OCI-LY3 (cell line): ENCODE measurements at regions not wholly inside any gene's neighbourhood (a gene's known extent, or its start where the extent isn't known, plus 50 kb on each side); places are given as distances from the start of the nearest gene placed in this dataset.
"Not testable (repeated sequence)": the region's sequence is repeated elsewhere in the genome, so short reads cannot be mapped to it uniquely, and the experiment has no call there.

Source experiments
- H2AFZ ChIP-seq: fragments of 200-600, 300-600 bp; shearing (Covaris generic); 2 replicates; pipeline ENCODE4 v1.6.0; 2014; ENCODE audit warnings: antibody characterized with exemption, low read depth, low read length
- H3K27ac ChIP-seq: fragments of 200-600, 300-600 bp; sonication (generic); 2 replicates; pipeline ENCODE4 v1.5.1; 2014; ENCODE audit warnings: mild to moderate bottlenecking, low read length, moderate library complexity, mixed read lengths
- H3K27me3 ChIP-seq: fragments of 200-600, 300-600 bp; sonication (generic); 2 replicates; pipeline ENCODE4 v1.6.1; 2014; ENCODE audit warnings: low read depth, low read length, mixed read lengths
- H3K36me3 ChIP-seq: fragments of 200-600, 300-600 bp; sonication (generic); replicated peaks from 2 replicates; pipeline ENCODE3; 2014; ENCODE audit warnings: low read depth, low read length, mixed read lengths
- H3K4me1 ChIP-seq: fragments of 300-600, 200-600 bp; sonication (generic); 2 replicates; pipeline ENCODE4 v1.6.1; 2014; ENCODE audit warnings: low read length, mixed read lengths
- H3K4me2 ChIP-seq: fragments of 200-600, 300-600 bp; sonication (generic); 2 replicates; pipeline ENCODE4 v1.6.1; 2014; ENCODE audit warnings: low read length, mixed read lengths
- H3K4me3 ChIP-seq: fragments of 300-600, 200-600 bp; sonication (generic); 2 replicates; pipeline ENCODE4 v1.5.1; 2014; ENCODE audit warnings: antibody characterized with exemption, mild to moderate bottlenecking, low read length, moderate library complexity
- H3K79me2 ChIP-seq: fragments of 300-600, 200-600 bp; shearing (Covaris generic); 2 replicates; pipeline ENCODE4 v1.6.1; 2014; ENCODE audit warnings: mild to moderate bottlenecking, low read length, mixed read lengths
- H3K9ac ChIP-seq: fragments of 300-600, 200-600 bp; shearing (Covaris generic); 2 replicates; pipeline ENCODE4 v1.6.0; 2014; ENCODE audit warnings: mild to moderate bottlenecking, low read length, moderate library complexity
- H3K9me3 ChIP-seq: fragments of 200-600, 300-600 bp; shearing (Covaris generic); 2 replicates; pipeline ENCODE4 v1.6.1; 2014; ENCODE audit warnings: low read length, mixed read lengths; ENCODE audit not compliant: insufficient read depth
- H4K20me1 ChIP-seq: fragments of 200-600, 300-600 bp; sonication (generic); 2 replicates; pipeline ENCODE4 v1.6.1; 2016; ENCODE audit warnings: low read length, mixed read lengths; ENCODE audit not compliant: insufficient read depth
- EZH2phosphoT487 ChIP-seq: fragments of 200-600 bp; shearing (Covaris generic); IDR thresholded peaks from 2 replicates; pipeline ENCODE4 v1.6.1; 2018; ENCODE audit warnings: antibody characterized with exemption, mixed run types, low read depth
- TF ChIP-seq, protein P1 (sequence below): fragments of 200-600, 300-600 bp; sonication (generic); IDR thresholded peaks from 2 replicates; pipeline ENCODE4 v1.5.1; 2014; ENCODE audit warnings: antibody characterized with exemption, low read length, low read depth

DNA sequence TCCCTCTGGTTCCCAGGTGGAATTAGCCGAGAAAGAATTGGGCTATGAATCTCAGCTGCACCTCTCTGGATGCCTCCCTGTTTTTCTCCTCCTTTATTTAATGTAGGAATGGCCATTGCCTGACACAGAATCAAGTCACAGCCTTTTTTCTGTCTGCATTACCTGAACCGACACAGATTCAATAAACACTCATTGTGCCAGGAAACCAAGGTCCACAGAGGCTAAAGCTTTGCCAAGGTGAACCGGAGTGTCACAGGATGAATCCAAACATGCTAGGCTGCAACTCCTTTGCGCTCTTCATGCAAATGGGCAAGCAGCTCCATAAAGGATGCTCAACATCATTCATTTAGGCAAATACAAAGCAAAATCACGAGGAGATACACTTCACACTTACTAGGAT is 199.8 kb upstream of the AGTR2 start:
- no peak overlapping the region for H3K9ac ChIP-seq
- H4K20me1 ChIP-seq: no peaks in the 10 kb centered on the region
- H3K9me3 ChIP-seq: no peaks in the 10 kb centered on the region
- no peaks in the 10 kb centered on the region for H3K27me3 ChIP-seq
- TF ChIP-seq, protein P1, sequence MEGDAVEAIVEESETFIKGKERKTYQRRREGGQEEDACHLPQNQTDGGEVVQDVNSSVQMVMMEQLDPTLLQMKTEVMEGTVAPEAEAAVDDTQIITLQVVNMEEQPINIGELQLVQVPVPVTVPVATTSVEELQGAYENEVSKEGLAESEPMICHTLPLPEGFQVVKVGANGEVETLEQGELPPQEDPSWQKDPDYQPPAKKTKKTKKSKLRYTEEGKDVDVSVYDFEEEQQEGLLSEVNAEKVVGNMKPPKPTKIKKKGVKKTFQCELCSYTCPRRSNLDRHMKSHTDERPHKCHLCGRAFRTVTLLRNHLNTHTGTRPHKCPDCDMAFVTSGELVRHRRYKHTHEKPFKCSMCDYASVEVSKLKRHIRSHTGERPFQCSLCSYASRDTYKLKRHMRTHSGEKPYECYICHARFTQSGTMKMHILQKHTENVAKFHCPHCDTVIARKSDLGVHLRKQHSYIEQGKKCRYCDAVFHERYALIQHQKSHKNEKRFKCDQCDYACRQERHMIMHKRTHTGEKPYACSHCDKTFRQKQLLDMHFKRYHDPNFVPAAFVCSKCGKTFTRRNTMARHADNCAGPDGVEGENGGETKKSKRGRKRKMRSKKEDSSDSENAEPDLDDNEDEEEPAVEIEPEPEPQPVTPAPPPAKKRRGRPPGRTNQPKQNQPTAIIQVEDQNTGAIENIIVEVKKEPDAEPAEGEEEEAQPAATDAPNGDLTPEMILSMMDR: no peak
- no peak for TF ChIP-seq EZH2phosphoT487
- H3K27ac ChIP-seq: no peak overlapping the region
- no peak overlapping the region for H3K4me3 ChIP-seq
- no peaks in the 10 kb centered on the region for H3K4me1 ChIP-seq
- H3K79me2 ChIP-seq: no peaks in the 10 kb centered on the region
- H2AFZ ChIP-seq: no peak overlapping the region
- H3K36me3 ChIP-seq: no peaks in the 10 kb centered on the region
- no peak overlapping the region for H3K4me2 ChIP-seq

DNA sequence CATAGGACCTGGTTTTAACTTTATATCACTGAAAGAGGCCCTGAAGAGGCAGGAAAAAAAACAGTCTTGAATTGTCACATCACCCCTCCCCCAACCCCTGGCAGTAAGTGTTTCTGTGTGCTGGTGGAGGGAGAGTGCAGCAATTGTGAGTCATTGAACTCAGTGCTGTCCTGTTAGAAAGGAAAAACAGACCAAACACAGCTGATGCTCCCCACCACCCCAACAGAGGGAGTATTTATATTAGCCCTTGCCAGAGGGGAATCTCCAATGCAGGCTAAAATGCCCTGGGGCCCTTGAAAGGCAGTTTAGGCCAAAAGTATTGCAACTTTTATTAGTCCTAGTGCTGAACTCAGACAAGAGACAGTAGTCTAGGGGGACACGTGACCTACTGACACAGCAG is 197.8 kb upstream of the AGTR2 start:
- H3K27ac ChIP-seq: no peak overlapping the region
- H3K4me3 ChIP-seq: no peak overlapping the region
- TF ChIP-seq, protein P1: no peak
- no peak for TF ChIP-seq EZH2phosphoT487
- H4K20me1 ChIP-seq: no peaks in the 10 kb centered on the region
- H3K4me1 ChIP-seq: no peaks in the 10 kb centered on the region
- H3K27me3 ChIP-seq: no peaks in the 10 kb centered on the region
- H3K36me3 ChIP-seq: no peaks in the 10 kb centered on the region
- H3K9me3 ChIP-seq: no peaks in the 10 kb centered on the region
- H3K4me2 ChIP-seq: no peak overlapping the region
- H3K79me2 ChIP-seq: no peaks in the 10 kb centered on the region
- no peak overlapping the region for H2AFZ ChIP-seq
- no peak overlapping the region for H3K9ac ChIP-seq

DNA sequence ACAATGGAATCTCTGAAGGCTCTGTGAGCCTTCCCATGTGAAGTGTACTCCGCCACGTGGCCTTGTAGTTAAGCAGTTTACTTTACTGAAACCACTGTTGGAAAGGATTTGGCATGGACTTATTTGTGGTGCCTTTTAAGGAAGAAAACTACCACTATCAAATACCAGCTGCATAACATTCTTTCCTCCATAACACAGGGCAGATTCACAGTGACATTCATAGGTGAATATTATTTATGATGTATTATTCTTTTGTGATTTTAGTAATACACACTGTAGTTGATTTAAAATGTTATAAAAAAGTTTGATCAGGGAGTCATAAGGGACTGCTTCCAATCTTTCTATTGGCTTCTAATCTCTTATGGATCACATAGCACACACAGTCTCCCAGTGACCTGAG is 192.5 kb upstream of the AGTR2 start:
- H3K79me2 ChIP-seq: no peaks in the 10 kb centered on the region
- TF ChIP-seq EZH2phosphoT487: no peak
- TF ChIP-seq, protein P1: no peak
- no peaks in the 10 kb centered on the region for H3K9me3 ChIP-seq
- no peaks in the 10 kb centered on the region for H3K4me1 ChIP-seq
- H3K9ac ChIP-seq: no peak overlapping the region
- H3K4me3 ChIP-seq: no peak overlapping the region
- H4K20me1 ChIP-seq: no peaks in the 10 kb centered on the region
- H3K27ac ChIP-seq: no peak overlapping the region
- no peak overlapping the region for H3K4me2 ChIP-seq
- H3K36me3 ChIP-seq: no peaks in the 10 kb centered on the region
- H2AFZ ChIP-seq: no peak overlapping the region
- no peaks in the 10 kb centered on the region for H3K27me3 ChIP-seq

DNA sequence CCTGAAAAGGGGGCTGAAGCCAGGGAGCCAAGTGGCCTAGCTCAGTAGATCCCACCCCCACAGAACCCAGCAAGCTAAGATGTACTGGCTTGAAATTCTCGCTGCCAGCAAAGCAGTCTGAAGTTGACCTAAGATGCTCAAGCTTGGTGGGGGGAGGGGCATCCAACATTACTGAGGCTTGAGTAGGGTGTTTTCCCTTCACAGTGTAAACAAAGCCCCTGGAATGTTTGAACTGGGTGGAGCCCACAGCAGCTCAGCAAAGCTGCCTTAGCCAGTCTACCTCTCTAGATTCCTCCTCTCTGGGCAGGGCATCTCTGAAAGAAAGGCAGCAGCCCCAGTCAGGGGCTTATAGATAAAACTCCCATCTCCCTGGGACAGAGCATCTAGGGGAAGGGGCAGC is 187.4 kb upstream of the AGTR2 start:
- H3K4me3 ChIP-seq, H3K36me3 ChIP-seq, H3K4me2 ChIP-seq, H3K4me1 ChIP-seq, H3K9ac ChIP-seq, H3K9me3 ChIP-seq, H3K79me2 ChIP-seq, H3K27ac ChIP-seq, H2AFZ ChIP-seq, H4K20me1 ChIP-seq, H3K27me3 ChIP-seq: not testable (repeated sequence)

DNA sequence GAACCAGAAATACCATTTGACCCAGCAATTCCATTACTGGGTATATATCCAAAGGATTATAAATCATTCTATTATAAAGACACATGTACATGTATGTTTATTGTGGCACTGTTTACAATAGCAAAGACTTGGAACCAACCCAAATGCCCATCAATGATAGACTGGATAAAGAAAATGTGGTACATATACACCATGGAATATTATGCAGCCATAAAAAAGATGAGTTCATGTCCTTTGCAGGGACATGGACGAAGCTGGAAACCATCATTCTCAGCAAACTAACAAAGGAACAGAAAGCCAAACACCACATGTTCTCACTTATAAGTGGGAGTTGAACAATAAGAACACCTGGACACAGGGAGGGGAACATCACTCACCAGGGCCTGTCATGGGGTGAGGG is 183.1 kb upstream of the AGTR2 start:
- H3K9me3 ChIP-seq, H3K79me2 ChIP-seq, H3K4me1 ChIP-seq, H3K27me3 ChIP-seq, H3K9ac ChIP-seq, H4K20me1 ChIP-seq, H3K4me3 ChIP-seq, H3K27ac ChIP-seq, H3K4me2 ChIP-seq, H2AFZ ChIP-seq, H3K36me3 ChIP-seq: not testable (repeated sequence)
